ENCODE measurements at regions not wholly inside any gene's neighbourhood (a gene's known extent, or its start where the extent isn't known, plus 50 kb on each side); places are given as distances from the start of the nearest gene placed in this dataset.

- DNase-seq: no peak
These were observed 168.4 kb downstream of the GADD45G start for GRCh38 chr9:89773170-89773569.

GRCh38 chr9:89774858-89775370 lies 170.1 kb downstream of the GADD45G start:
- no peak for DNase-seq

GRCh38 chr9:89775641-89776040 lies 170.8 kb downstream of the GADD45G start:
- no peak for DNase-seq

- DNase-seq: no peak
These were observed 172.1 kb downstream of the GADD45G start for GRCh38 chr9:89776795-89777525.

GRCh38 chr9:89777544-89777943 lies 172.7 kb downstream of the GADD45G start:
- DNase-seq: no peak

GRCh38 chr9:89778100-89779090 lies 173.6 kb downstream of the GADD45G start:
- no peak for DNase-seq

- DNase-seq: no peak
These were observed 174.8 kb downstream of the GADD45G start for GRCh38 chr9:89779405-89780203.

GRCh38 chr9:89780959-89781358 lies 176.1 kb downstream of the GADD45G start:
- no peak for DNase-seq

GRCh38 chr9:89781838-89782540 lies 177.2 kb downstream of the GADD45G start:
- DNase-seq: peak; percentile 81 to 89

GRCh38 chr9:89786655-89787054 lies 181.8 kb downstream of the GADD45G start:
- DNase-seq: peak; percentile 16 to 35

GRCh38 chr9:89787595-89787994 lies 182.8 kb downstream of the GADD45G start:
- no peak for DNase-seq

GRCh38 chr9:89788434-89788833 lies 183.6 kb downstream of the GADD45G start:
- no peak for DNase-seq

GRCh38 chr9:89789922-89790510 lies 185.2 kb downstream of the GADD45G start:
- DNase-seq: no peak

GRCh38 chr9:89790542-89791109 lies 185.8 kb downstream of the GADD45G start:
- no peak for DNase-seq

- no peak for DNase-seq
These were observed 186.9 kb downstream of the GADD45G start for GRCh38 chr9:89791754-89792153.

- no peak for DNase-seq
These were observed 187.6 kb downstream of the GADD45G start for GRCh38 chr9:89792189-89793123.

- no peak for DNase-seq
These were observed 188.3 kb downstream of the GADD45G start for GRCh38 chr9:89793124-89793495.

GRCh38 chr9:89793551-89793950 lies 188.7 kb downstream of the GADD45G start:
- no peak for DNase-seq

GRCh38 chr9:89794918-89795317 lies 190.1 kb downstream of the GADD45G start:
- no peak for DNase-seq

GRCh38 chr9:89795538-89796195 lies 190.9 kb downstream of the GADD45G start:
- no peak for DNase-seq

All from Kasumi-1 (cell line).